ACHN (cell line): ENCODE measurements at regions not wholly inside any gene's neighbourhood (a gene's known extent, or its start where the extent isn't known, plus 50 kb on each side); places are given as distances from the start of the nearest gene placed in this dataset.

Experiments
- DNase-seq: peaks from one replicate; pipeline ENCODE4 v3.0.0-alpha.2; 2015
- in situ Hi-C: cut with HindIII; loops from 2 replicates; pipeline ENCODE4 v1.10.0; 2017; ENCODE audit warnings: low sequenced_read_pairs, low pct_ligation_motif_present, low pct_unique_long_range_greater_than_20kb

DNA sequence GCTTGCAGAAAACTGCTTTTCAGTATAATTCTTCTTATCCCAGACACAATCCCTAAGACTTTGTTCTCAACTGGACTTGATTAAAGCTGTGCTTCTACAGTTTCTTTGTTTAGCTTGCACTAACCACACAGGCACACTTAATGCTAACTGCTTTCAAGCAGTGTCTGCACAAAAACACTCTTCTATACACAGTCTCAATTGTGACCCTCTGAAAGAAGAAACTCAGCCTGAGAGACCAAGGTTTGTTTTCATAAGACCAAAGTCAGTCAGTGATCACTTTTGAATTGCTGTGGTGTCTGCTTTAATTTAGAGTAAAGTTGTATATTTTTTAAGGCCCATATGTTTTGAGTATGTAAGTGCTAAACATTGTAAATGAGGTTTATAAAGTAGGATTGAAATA is 431.2 kb downstream of the KCTD12 start:
- in situ Hi-C loops, result loop anchor here (25.0 kb wide), 1 partner anchor 568 kb away; no protein-coding TSS in a partner anchor
- no peak for DNase-seq

DNA sequence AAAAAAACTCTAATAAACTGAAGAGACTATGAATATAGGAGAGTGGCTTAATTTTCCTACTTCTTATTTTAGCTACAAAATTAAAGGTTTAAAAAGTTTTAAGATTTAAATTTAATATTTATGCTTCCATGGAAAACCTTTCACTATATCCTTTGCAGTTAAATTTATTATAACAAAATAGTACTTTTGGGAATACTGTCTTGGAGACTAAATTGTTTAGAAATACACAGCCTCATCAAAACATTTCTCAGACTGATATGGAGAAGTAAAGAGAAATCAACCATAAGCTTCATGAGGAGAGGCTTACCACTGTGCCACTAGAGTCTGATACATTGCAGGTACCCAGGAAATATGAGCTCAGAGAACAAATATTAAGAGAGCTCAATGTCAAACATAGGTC is 436.5 kb downstream of the KCTD12 start:
- in situ Hi-C loops, result loop anchor here (25.0 kb wide), 1 partner anchor 562 kb away; no protein-coding TSS in a partner anchor
- no peak for DNase-seq

DNA sequence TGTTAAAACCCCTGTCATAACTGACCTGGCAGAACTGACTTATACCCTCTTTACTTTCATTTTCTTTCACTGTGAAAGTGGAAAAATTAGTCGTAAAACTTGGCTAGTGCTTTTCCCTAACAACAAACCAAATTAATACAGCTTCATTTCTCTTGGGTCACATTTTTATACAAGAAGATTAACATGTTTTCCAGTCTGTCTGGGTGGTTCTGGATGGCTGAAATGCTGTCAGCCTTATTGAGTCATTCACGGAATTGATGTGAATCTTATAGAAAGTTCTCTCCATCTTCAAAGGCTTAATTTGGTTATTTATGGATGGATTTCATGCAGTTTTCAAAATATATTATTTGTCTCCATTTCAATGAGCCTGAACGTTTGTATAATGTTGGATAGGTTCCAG is 440.0 kb downstream of the KCTD12 start:
- DNase-seq, result no peak
- in situ Hi-C loops, result no loop called here

DNA sequence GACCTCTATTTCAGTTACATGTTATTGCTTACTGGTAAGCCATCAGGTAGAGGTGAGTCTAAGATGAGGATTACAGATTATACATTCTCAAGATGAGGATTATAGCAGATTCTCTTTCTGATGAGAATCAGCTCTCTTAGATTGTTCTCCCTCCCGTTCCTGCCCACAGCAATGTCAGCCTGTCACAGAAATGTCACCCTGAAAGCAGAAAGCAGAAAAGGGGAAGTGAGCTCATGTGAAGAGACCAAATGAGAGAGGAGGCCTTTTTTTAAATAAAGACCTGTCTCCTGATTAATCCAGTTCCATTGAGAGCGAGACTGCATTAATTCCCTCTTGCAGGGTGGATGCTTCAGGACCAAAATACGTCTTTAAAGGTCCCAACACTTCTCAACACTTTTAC is 445.6 kb downstream of the KCTD12 start:
- DNase-seq, result no peak
- in situ Hi-C loops, result no loop called here

DNA sequence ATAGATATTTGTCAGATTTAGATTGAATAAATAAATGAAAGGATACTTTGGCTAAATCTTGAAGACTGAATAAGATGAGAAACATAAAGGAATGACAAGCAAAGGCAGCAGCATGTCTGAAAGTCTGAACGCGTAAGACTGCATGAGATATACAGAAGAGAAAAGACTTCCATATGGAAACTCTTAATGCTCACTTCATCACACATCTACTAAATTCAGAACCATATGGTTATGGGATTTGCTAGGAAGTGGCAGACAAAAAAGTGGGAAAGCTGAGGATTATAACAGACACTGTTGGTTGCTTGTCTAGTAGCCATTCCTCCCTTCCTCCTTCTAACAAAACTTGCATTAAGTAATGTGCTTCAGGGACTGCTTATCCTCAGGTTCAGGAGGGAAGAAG is 446.7 kb downstream of the KCTD12 start:
- in situ Hi-C loops, result no loop called here
- no peak for DNase-seq

DNA sequence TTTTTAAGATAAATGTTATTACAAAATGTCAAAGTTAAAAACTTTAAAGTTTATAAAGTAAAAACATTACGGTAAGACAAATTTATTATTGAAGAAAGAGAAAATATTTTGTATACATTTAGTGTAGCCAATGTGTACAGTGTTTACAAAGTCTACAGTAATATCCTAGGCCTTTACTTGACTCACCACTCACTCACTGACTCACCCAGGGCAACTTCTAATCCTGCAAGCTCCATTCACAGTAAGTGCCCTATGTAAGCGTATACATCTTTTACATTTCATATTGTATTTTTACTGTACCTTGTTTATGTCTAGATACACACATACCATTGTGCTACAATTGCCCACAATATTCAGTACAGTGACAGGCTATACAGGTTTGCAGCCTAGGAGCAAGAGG is 448.2 kb downstream of the KCTD12 start:
- DNase-seq, result no peak
- in situ Hi-C loops, result no loop called here

DNA sequence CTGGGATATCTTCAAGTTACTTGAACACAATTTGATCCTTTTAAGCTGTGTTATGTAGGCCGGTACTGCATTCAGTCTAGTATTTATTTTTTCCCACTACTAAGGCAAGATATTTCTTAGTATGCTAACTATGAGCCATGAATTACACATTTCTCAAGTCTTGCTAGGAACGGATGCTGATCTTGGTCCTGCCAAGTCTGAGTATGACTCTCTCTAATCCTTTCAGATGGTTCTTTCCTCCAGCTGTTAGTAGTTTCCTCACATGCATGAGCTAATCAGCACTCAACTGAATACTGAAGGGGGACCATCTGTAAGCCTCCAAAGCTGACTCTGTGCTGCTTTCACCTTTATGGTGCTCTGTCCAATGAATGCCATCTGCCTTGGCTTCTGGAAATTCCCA is 460.3 kb downstream of the KCTD12 start:
- no peak for DNase-seq
- in situ Hi-C loops, result no loop called here

DNA sequence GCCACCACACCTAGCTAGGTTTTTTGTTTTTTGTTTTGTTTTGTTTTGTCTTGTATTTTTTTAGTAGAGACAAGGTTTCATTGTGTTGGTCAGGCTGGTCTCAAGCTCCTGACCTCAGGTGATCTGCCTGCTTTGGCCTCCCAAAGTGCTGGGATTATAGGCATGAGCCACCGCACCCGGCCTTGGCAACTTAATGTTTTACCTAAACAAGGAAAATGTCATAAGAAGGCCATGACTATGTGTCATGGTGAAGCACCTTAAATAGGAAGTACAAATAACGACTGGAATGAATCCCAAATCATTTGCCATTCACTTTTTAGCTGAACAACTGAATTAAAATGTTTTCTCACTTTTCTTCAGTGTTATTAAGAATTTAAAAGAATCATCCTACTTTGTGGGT is 465.2 kb downstream of the KCTD12 start:
- in situ Hi-C loops, result no loop called here
- DNase-seq, result no peak

DNA sequence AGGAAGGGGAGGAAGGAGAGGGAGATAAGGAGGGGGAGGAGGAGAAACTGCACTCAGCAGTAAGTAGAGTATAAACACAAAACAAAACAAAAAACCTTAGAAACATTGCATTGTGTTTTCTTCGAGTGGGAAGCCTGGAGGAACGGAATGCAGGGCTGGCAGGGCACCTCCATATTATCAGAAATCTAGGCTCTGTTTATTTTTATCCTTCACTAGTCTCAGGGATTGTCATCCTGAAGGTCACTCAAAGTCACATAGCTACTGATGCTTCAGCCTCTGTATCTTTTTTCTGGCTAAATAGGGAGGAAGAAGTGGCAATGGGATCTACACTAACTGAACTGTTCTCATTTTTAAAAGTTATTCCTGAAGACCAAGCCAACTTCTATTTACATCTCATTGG is 467.8 kb downstream of the KCTD12 start:
- in situ Hi-C loops, result no loop called here
- DNase-seq, result no peak

DNA sequence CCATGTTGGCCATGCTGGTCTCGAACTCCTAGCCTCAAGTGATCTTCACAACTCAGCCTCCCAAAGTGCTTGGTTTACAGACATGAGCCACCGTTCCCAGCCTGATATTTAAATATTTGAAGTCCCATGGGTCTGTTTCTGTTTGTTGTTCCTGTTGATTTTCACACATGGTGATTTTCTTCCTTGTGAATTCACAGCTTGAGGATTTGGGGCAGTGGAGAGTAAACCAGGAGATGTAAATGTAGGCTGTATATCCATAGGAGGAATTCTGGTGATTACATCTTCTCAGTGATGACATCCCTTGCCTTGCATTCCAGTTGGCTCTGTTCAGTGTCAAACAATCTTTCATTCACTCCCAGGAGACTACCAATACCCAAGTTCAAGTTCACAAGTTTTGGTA is 471.9 kb downstream of the KCTD12 start:
- DNase-seq, result no peak
- in situ Hi-C loops, result no loop called here

DNA sequence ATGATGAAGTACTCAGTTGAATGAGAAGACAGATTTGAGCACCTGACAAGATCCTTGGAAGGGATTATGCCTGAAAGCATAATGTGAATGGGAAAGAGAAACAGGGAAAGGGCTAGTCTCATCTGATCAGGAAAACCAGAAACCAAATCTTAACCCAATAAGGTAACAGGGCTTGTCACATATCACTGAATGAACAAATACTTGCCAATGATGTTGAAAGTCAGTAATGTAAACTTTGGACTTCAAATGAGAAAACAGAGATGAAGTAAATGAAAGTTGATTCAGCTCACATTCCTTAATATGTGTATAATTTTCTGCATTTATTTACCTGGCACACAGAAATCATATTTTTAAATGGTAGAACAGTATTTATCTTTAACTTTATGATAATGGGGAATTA is 480.0 kb downstream of the KCTD12 start:
- no peak for DNase-seq
- in situ Hi-C loops, result no loop called here

DNA sequence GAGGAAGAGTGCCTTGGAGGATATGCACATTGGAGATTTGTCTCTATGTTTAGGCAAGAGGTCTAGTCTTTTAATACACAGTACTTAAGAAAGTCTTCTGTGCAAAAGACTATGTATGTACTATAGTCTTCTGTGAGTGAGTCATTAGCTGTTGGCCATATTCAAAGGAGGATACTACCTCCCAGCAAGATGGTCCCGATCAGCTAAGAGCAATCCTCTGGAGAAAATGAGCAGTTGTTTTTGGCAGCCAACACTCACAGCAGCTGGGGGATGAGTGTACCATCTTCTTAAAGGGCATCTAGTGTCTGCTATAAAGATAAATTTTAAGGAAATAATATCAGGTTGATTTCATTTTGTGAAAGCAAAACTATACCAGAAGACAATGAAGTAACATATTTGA is 487.8 kb downstream of the KCTD12 start:
- DNase-seq, result no peak
- in situ Hi-C loops, result no loop called here

DNA sequence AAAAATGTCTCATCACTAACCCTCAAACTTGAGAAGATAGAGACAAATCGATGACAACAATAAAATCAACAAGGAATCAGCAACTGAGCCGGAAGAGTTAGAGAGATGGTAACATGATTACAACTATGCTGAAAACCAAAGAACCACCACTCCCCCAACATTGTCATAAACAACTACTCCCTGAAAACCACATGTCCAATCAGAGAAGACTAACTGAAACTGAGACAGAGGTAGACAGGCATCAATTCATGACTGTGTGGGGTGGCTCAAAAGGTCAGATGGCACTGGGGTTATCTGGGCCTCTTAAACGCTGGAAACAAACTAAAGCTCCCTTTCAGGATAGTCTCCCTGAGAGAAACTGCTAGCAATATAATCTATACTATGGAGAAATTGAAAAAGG is 488.8 kb downstream of the KCTD12 start:
- in situ Hi-C loops, result no loop called here
- no peak for DNase-seq

DNA sequence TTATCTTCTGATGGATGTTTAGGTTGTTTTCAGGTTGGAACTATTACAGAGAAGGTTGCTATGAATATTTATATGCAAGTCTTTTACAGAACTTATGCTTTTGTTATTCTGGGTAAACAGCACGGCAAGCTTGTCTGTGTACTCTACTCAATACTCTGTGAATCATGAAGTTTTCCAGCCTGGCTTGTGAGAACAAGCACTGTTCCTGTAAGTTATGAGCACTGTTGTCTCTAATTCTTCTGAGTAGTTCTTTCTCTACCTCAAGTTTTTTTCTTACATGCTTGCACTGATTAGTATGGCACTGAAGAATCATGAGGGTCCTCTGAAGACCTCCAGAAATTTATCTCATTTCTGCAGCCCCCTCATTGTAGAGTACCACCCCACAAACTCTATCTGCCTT is 496.9 kb downstream of the KCTD12 start:
- no peak for DNase-seq
- in situ Hi-C loops, result no loop called here

DNA sequence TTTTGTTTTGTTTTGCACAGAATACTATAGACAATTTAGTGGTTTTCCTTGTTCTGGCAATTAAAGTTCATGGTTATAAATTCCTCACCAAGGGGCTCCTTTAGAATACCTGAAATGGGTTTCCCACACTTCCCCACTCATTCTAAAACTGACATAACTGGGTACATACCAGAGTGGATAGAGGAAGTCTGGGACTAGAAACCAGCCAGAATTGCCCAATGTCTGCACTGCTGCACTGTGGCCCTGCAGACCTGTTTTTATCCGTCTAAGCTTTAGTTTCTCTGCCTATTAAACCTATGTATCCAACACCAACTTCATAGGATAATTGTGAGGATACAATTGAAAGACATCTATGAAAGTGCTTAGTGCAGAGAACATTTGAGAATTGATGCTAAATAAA is 498.6 kb downstream of the KCTD12 start:
- DNase-seq, result no peak
- in situ Hi-C loops, result no loop called here

DNA sequence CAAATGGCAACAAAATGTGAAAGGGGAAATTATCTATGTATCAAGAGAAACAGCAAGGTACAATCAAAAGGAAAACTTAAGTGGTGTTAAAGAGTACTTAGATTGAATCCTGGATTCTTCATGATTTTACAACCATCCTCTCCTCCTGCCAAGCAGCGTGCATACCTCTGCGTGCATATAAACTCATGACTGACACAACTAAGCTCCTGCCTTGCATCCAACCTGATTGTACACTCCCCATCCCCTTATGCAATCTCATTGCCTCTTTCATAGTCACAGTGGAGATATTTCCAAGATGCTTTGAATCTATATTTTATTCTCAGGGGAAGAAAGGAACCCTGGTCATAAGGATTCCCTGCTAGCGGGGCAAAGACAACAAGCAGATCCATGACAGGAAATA is 499.9 kb downstream of the KCTD12 start:
- in situ Hi-C loops, result no loop called here
- DNase-seq, result no peak

DNA sequence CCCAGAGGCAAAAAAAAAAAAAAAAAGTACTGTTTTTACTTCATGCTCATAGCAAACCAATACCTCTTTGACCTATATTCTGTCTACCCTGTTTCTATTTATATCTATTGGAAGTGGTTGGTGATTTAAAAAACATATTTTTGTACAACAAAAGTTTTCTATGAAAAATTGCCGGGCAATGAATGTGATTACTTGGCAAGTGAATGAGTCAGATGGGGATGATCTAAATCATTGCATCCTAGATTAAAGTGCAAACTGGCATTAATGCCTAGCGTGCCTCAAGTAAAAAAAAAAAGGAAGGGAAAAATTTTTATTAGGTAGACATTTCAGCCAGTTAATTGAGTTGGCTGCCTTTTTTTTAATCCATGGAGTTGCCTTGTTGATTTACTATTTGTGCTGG is 500.6 kb downstream of the KCTD12 start:
- in situ Hi-C loops, result no loop called here
- no peak for DNase-seq

DNA sequence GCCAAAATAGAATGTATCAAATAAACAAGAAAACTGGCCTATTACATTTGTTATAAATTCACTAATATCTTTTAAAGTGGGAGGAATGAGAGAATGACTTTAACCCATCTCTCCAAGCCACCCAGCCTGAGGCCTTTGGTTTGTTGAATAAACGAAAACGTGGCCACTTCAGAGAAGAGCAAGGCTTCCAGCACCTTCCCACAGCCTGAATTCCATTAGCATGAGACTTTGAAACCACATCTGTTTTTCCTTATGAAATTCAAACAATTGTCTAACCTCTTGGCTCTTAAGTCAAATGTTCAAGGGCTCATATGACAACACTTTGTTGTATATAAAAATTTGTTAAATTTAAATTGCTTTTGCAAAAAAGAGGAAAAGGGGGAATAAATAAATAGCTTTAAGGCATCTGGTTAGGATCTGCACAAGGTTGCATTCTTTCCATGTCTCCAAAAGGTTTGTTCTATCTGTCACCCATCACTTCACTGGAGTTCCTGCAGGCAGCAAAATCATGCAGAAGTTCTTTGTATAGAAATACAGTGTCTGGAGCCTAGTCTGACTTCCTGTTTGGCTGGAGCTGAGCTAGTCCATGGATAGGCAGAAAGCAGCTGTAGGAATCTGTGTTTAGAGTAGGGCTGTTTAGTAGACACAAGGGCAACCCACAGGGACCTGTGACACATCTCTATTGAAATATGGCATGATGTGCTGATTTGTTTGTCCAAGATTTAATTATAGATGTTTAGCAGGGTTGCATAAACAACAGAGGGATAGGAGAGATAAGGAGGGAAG is 502.3 kb downstream of the KCTD12 start:
- DNase-seq, result peak; percentile 67

DNA sequence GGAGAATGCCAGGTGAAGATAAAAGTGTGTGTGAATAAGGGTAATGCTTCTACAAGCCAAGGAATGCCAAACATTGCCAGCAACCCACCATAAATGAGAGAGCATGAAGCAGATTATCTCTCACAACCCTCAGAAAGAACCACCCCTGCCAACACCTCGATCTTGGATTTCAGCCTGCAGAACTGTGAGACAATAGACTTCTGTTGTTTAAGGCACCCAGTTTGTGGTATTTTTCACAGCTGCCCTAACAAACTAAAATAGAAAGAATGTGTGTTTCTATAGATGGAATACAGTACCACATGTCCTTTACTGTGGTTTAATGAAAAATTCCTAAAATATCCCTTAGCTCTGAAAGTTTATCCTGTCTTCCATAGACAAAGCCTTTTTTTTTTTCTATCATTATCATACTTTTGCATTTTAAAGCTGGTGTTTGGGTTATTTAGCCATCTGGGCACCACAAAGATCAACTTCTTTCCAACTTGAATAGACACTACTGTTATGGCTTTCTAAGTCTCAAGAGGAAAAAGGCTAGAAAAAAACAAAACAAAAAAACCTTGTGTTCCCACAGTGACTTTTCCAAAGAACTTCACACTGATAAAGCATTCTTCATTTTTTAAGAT is 505.6 kb downstream of the KCTD12 start:
- in situ Hi-C loops, result no loop called here
- DNase-seq, result no peak

More for the DNA sequence above, 502.3 kb downstream of the KCTD12 start:
- in situ Hi-C loops, result no loop called here

DNA sequence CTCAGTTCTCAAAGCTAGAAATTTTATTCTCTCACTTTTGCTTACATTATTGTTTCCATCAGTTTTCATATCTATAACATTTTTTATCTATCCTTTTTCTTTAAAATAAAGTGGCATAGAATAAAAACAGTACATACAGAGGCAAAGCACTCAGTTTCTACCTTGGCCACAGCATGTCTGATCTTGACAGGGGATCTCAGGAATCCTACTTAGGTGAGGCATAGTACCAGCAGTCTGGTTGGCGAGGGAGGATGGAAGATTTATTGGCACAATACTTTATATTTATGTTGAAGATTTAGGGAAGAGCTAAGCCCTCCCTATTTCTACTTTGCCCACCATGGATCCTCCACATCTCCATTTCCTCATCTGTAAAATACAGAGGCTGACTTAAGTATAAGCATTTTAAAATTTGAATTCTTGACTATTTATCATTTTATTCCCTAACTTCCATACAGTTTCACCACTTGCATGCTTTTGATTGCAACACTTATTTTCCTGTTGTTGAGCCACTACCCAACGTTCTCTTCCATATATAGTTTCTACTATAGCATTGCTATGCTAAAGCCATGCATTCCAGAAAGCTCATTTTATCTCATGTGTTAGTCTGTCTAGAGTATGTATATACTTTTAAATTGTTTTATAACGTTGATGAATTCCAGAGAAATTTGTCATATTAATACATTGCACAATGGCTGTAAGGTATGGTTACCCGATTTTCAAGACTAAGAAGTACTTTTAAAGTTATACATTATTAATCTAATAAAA is 506.7 kb downstream of the KCTD12 start:
- in situ Hi-C loops, result no loop called here
- DNase-seq, result no peak
